Mucosa of descending colon (tissue), 3 donors: ENCODE measurements at regions not wholly inside any gene's neighbourhood (a gene's known extent, or its start where the extent isn't known, plus 50 kb on each side); places are given as distances from the start of the nearest gene placed in this dataset.
A peak's percentile ranks its signal among the peaks of the same experiment; 100 is the strongest.
"Not testable (repeated sequence)": the region's sequence is repeated elsewhere in the genome, so short reads cannot be mapped to it uniquely, and the experiment has no call there.

Experiments used
- ATAC-seq: fragments of 200-7000 bp; cut with Tn5 transposase; one replicate; pipeline ENCODE4 v1.9.1; 2020; ENCODE audit warnings: mild to moderate bottlenecking, moderate library complexity
- DNase-seq, 3 donors: peaks; one replicate each; pipeline ENCODE4 v3.0.0-alpha.2; 2020
- H3K36me3 ChIP-seq: fragments of 200-600 bp; one replicate; pipeline ENCODE4 v1.8.0; 2021; ENCODE audit warnings: low read depth, mild to moderate bottlenecking
- H3K4me1 ChIP-seq: fragments of 200-600 bp; one replicate; pipeline ENCODE4 v1.8.0; 2021; ENCODE audit warnings: low read depth, mild to moderate bottlenecking
- H3K4me3 ChIP-seq: fragments of 200-600 bp; one replicate; pipeline ENCODE4 v1.8.0; 2021; ENCODE audit warnings: mild to moderate bottlenecking
- H3K9me3 ChIP-seq: fragments of 200-600 bp; one replicate; pipeline ENCODE4 v1.8.0; 2021; ENCODE audit warnings: mild to moderate bottlenecking
- intact Hi-C, 2 donors: fragments of 100-400 bp; cut with DNase I in 1 of 2; cut with micrococcal nuclease in 1 of 2; formaldehyde crosslinking; loops; one replicate each; pipeline versions ENCODE4 v1.11.0 to v1.11.1; 2022; cut with DNase I, micrococcal nuclease
- TF ChIP-seq, protein P1 (sequence below): fragments of 200-600 bp; IDR thresholded peaks from one replicate; pipeline ENCODE4 v1.8.0; 2022; ENCODE audit warnings: antibody characterized with exemption, mild to moderate bottlenecking
- donor health status: DM: no; HTN: no; CAD: no; lungs with moderate emphysema.
- donor health status: DM: no; HTN: no; CAD: no.
- donor health status: DM: no; HTN: yes; CAD: no.

DNA sequence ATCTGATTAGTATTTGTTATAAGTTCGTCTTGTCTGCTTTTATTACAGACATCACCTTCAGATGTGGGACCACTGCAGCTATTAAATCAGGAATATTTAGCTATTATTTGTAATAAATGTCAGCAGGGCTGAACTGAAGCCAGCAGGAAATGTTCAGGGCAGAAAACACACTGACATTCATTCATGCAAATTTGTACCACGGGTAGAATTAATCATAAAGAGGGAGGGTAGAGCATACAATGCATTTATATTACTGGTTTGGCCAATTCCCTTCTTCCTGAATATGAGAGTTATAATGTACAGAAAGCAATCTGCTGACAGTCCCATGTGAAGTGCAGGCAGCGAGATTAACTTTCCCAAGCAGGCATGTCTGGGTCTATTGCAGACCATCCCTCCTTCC, 117.3 kb upstream of the NUDT12 start:
- intact Hi-C loops: no loop called here
- Histone ChIP-seq H3K4me1 (no peaks in the 10 kb centered on the region), H3K4me3 (no peak overlapping the region), H3K9me3 (no peaks in the 10 kb centered on the region), H3K36me3 (no peaks in the 10 kb centered on the region)
- TF ChIP-seq, protein P1, sequence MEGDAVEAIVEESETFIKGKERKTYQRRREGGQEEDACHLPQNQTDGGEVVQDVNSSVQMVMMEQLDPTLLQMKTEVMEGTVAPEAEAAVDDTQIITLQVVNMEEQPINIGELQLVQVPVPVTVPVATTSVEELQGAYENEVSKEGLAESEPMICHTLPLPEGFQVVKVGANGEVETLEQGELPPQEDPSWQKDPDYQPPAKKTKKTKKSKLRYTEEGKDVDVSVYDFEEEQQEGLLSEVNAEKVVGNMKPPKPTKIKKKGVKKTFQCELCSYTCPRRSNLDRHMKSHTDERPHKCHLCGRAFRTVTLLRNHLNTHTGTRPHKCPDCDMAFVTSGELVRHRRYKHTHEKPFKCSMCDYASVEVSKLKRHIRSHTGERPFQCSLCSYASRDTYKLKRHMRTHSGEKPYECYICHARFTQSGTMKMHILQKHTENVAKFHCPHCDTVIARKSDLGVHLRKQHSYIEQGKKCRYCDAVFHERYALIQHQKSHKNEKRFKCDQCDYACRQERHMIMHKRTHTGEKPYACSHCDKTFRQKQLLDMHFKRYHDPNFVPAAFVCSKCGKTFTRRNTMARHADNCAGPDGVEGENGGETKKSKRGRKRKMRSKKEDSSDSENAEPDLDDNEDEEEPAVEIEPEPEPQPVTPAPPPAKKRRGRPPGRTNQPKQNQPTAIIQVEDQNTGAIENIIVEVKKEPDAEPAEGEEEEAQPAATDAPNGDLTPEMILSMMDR: no peak
- no peak for ATAC-seq
- no peak for DNase-seq

DNA sequence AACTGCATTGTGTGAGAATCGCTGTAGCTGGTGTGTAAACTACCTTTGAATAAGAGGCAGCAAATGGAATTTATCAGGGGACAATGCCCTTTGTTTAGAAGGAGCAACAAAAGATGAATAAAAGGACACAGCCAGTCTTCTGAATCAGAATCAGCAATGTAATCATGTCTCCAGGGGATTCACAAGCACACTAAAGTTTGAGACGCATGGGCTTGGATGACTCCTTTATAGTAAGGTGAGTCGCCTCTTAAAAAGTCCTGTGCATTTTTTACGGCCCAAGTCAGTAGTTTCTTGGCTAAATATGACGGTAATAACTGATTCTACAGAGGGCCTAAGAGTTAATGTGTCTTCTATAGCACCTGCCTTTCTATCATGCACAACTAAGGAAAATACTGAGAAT, 113.6 kb upstream of the NUDT12 start:
- not testable (repeated sequence) for ATAC-seq

DNA sequence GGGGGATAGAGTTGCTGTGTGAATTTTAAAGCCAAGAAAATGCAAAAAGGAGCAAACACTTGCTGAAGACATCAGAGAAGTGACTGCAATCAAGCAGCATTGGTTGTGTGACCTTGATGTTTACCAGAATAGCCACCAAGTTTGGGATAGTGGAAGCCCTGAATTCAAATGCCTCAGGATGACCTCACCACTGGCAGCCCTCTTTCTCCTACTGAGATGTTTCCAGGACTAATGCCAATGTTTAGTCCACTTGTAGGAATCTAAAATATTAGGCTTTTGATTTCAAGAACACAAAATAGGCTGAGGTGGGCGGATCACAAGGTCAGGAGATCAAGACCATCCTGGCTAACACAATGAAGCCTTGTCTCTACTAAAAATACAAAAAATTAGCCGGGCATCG, 112.2 kb upstream of the NUDT12 start:
- ATAC-seq (no peak), DNase-seq (no peak)
- H3K36me3 ChIP-seq: no peaks in the 10 kb centered on the region
- no peaks in the 10 kb centered on the region for H3K4me1 ChIP-seq
- H3K4me3 ChIP-seq: no peak overlapping the region
- TF ChIP-seq, protein P1: no peak
- intact Hi-C loops: no loop called here
- no peaks in the 10 kb centered on the region for H3K9me3 ChIP-seq

More for the DNA sequence above, 113.6 kb upstream of the NUDT12 start:
- H3K36me3 ChIP-seq, H3K4me3 ChIP-seq, H3K4me1 ChIP-seq, DNase-seq, intact Hi-C loops, H3K9me3 ChIP-seq: not testable (repeated sequence)

DNA sequence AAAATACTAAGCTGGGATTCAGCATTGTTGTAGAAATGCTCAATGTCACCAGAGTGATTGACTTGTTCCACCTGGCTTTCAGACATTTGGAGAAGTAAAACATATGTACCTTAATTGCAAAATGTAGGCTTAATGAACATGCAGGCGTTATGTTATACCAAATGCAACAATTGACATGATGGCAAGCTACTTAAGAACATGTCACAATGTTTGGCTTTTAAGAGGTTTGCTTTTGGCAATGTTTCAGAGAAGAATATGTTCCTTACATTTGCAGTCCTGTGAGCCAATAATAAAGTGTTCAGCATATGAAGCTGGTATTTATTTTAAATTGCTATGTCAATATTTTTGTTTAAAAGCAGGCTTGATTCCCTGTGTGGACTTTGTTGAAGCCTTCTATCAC, 111.7 kb upstream of the NUDT12 start:
- H3K4me3 ChIP-seq: no peak overlapping the region
- no peaks in the 10 kb centered on the region for H3K4me1 ChIP-seq
- H3K36me3 ChIP-seq: no peaks in the 10 kb centered on the region
- no peak for ATAC-seq
- no peak for DNase-seq
- no peaks in the 10 kb centered on the region for H3K9me3 ChIP-seq
- TF ChIP-seq, protein P1: no peak
- intact Hi-C loops: no loop called here

DNA sequence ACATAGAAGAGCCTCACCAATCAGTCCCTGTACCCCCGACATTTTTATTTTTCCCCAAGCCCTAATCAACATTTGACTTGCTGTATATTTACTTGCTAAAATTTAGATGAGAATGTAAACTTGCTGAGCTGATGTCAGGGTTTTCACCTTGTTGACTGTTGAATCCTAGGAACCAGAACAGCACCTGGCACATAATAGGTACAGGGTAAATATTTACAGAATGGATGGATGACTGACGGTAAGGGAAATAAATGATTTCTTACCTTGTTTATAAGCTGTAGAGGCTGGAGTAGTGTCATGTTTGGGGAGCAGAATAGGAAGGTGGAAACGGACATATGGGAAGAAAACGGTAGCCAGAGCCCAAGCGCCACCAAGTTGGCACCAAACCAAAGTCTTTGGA, 107.0 kb upstream of the NUDT12 start:
- peaks cover under 1% of the 10 kb centered on the region for H3K9me3 ChIP-seq
- DNase-seq (peak in 1 of 3 donors; percentile 3), ATAC-seq (peak; percentile 78)
- no peak overlapping the region for H3K4me3 ChIP-seq
- TF ChIP-seq, protein P1: no peak
- no peaks in the 10 kb centered on the region for H3K36me3 ChIP-seq
- intact Hi-C loops: no loop called here
- H3K4me1 ChIP-seq: no peaks in the 10 kb centered on the region

DNA sequence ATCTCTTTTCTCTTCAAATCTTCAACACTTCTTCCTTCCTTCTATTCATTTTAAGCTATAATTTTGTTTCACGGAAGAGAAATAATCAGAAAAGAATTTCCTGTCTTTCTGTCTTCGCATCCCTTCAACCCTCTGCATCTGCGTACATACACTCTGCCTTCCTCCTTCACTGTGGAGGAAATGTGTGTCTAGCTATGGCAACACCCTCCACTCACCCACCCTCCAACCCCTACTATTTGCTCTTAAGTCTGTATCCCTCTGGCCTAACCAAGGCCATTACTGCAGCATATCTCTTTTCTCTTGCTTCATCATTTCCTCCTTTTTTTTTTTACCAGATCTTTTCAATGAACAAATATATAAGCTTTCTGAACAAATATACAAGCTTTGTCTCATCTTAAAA, 105.7 kb upstream of the NUDT12 start:
- TF ChIP-seq, protein P1: no peak
- H3K9me3 ChIP-seq: peaks cover 3% of the 10 kb centered on the region
- DNase-seq (no peak), ATAC-seq (no peak)
- H3K4me3 ChIP-seq: no peak overlapping the region
- intact Hi-C loops: no loop called here
- no peaks in the 10 kb centered on the region for H3K4me1 ChIP-seq
- H3K36me3 ChIP-seq: no peaks in the 10 kb centered on the region
